HFFc6 (cell line): ENCODE measurements at regions not wholly inside any gene's neighbourhood (a gene's known extent, or its start where the extent isn't known, plus 50 kb on each side); places are given as distances from the start of the nearest gene placed in this dataset.

Experiments used
- DNase-seq: peaks from one replicate; pipeline ENCODE4 v3.0.0-alpha.2; 2018
- H3K27ac Mint-ChIP-seq: 2 replicates; pipeline ENCODE4 v1.8.0; 2020; ENCODE audit warnings: mild to moderate bottlenecking, mixed read lengths
- H3K27me3 Mint-ChIP-seq: 2 replicates; pipeline ENCODE4 v1.8.0; 2021; ENCODE audit warnings: mild to moderate bottlenecking, moderate library complexity, mixed read lengths; ENCODE audit not compliant: insufficient read depth
- H3K36me3 Mint-ChIP-seq: 2 replicates; pipeline ENCODE4 v1.8.0; 2021; ENCODE audit warnings: low read depth, mixed read lengths
- H3K4me1 Mint-ChIP-seq: 2 replicates; pipeline ENCODE4 v1.8.0; 2020; ENCODE audit warnings: low read depth, mixed read lengths
- H3K4me3 Mint-ChIP-seq: 2 replicates; pipeline ENCODE4 v1.8.0; 2020; ENCODE audit warnings: mild to moderate bottlenecking, moderate library complexity, mixed read lengths
- H3K9me3 Mint-ChIP-seq: 2 replicates; pipeline ENCODE4 v1.8.0; 2020; ENCODE audit warnings: mild to moderate bottlenecking, mixed read lengths
- CTCF ChIP-seq: fragments of 200-600 bp; sonication (generic); IDR thresholded peaks from 2 replicates; pipeline ENCODE4 v1.5.0; 2021; ENCODE audit warnings: antibody characterized with exemption, mild to moderate bottlenecking

- Mint-ChIP-seq H3K27ac (no peak overlapping the region), H3K27me3 (peaks cover 5% of the 10 kb centered on the region), H3K4me1 (no peaks in the 10 kb centered on the region), H3K36me3 (peaks cover 3% of the 10 kb centered on the region; the same call in 1 of the 2 replicates), H3K4me3 (no peak overlapping the region), H3K9me3 (peaks cover 71% of the 10 kb centered on the region)
- no peak for DNase-seq
- no peak for TF ChIP-seq CTCF
Measured at GRCh38 chr7:156459582-156459981, 181.0 kb upstream of the RNF32 start.

GRCh38 chr7:156459067-156459466 lies 181.5 kb upstream of the RNF32 start:
- no peaks in the 10 kb centered on the region for H3K4me1 Mint-ChIP-seq
- peaks cover 66% of the 10 kb centered on the region for H3K9me3 Mint-ChIP-seq
- no peak overlapping the region for H3K4me3 Mint-ChIP-seq
- H3K27me3 Mint-ChIP-seq, result peaks cover 5% of the 10 kb centered on the region
- H3K36me3 Mint-ChIP-seq, result peaks cover 3% of the 10 kb centered on the region; the same call in 1 of the 2 replicates
- DNase-seq, result no peak
- no peak for TF ChIP-seq CTCF
- H3K27ac Mint-ChIP-seq, result no peak overlapping the region

- Mint-ChIP-seq H3K27ac (no peak overlapping the region), H3K9me3 (peaks cover 57% of the 10 kb centered on the region), H3K36me3 (peaks cover 3% of the 10 kb centered on the region; the same call in 1 of the 2 replicates), H3K4me3 (no peak overlapping the region), H3K27me3 (peaks cover 5% of the 10 kb centered on the region), H3K4me1 (no peaks in the 10 kb centered on the region)
- no peak for DNase-seq
- no peak for TF ChIP-seq CTCF
Measured at GRCh38 chr7:156458011-156458410, 182.6 kb upstream of the RNF32 start.

- no peak overlapping the region for H3K27ac Mint-ChIP-seq
- peaks cover 3% of the 10 kb centered on the region; the same call in 1 of the 2 replicates for H3K36me3 Mint-ChIP-seq
- no peak overlapping the region for H3K4me3 Mint-ChIP-seq
- peaks cover 62% of the 10 kb centered on the region for H3K9me3 Mint-ChIP-seq
- no peaks in the 10 kb centered on the region for H3K4me1 Mint-ChIP-seq
- no peak for TF ChIP-seq CTCF
- no peak for DNase-seq
- peaks cover 5% of the 10 kb centered on the region for H3K27me3 Mint-ChIP-seq
Measured at GRCh38 chr7:156456503-156457115, 184.0 kb upstream of the RNF32 start.

GRCh38 chr7:156456032-156456431 lies 184.5 kb upstream of the RNF32 start:
- TF ChIP-seq CTCF, result no peak
- H3K36me3 Mint-ChIP-seq, result peaks cover 3% of the 10 kb centered on the region; the same call in 1 of the 2 replicates
- peaks cover 62% of the 10 kb centered on the region for H3K9me3 Mint-ChIP-seq
- H3K4me3 Mint-ChIP-seq, result no peak overlapping the region
- H3K4me1 Mint-ChIP-seq, result no peaks in the 10 kb centered on the region
- H3K27ac Mint-ChIP-seq, result no peak overlapping the region
- peaks cover 5% of the 10 kb centered on the region for H3K27me3 Mint-ChIP-seq
- DNase-seq, result no peak
